ENCODE measurements at regions not wholly inside any gene's neighbourhood (a gene's known extent, or its start where the extent isn't known, plus 50 kb on each side); places are given as distances from the start of the nearest gene placed in this dataset.

DNA sequence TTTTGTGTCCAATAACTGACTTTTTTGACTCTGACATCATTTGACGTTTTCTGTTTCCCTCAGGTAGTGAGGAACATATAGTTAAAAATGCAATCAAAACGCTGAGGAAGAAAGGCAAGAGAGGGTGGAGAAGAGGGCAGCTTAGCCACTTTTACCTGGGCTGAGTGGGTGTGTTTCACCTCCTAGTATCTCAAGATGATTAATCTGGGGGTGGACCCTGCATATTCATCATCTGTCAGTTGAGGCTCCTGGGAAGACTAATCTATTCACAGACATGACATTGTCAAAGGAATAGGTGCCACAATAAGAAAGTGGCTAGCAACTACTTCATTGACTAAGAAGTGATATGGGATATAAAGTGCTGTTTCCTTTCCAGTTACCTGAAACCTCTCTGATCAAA is 331.5 kb upstream of the RARB start:
- peaks cover 4% of the 10 kb centered on the region for H3K9me3 Mint-ChIP-seq
- CTCF ChIA-PET = no interaction called here
- H3K36me3 Mint-ChIP-seq (ENCODE audit: low read depth) = no peaks in the 10 kb centered on the region
- no peak for ATAC-seq
- intact Hi-C loops (cut with micrococcal nuclease) = no loop called here
- no peaks in the 10 kb centered on the region for H3K27me3 Mint-ChIP-seq
- no peaks in the 10 kb centered on the region for H3K4me1 Mint-ChIP-seq (ENCODE audit: low read depth)
- H3K4me3 Mint-ChIP-seq = no peak overlapping the region
- no peak for TF ChIP-seq CTCF (IDR thresholded peaks at IDR 0.05)
- DNase-seq = no peak
- POLR2A ChIA-PET = no interaction called here
- H3K27ac Mint-ChIP-seq = no peak overlapping the region

GRCh38 chr3:25097023-25097422 is 331.0 kb upstream of the RARB start:
- H3K27me3 Mint-ChIP-seq = no peaks in the 10 kb centered on the region
- H3K4me3 Mint-ChIP-seq = no peak overlapping the region
- no peaks in the 10 kb centered on the region for H3K36me3 Mint-ChIP-seq (ENCODE audit: low read depth)
- ChIA-PET CTCF (no interaction called here), POLR2A (no interaction called here)
- TF ChIP-seq CTCF (IDR thresholded peaks at IDR 0.05) = no peak
- intact Hi-C loops (cut with micrococcal nuclease) = no loop called here
- DNase-seq (no peak), ATAC-seq (no peak)
- peaks cover 3% of the 10 kb centered on the region for H3K9me3 Mint-ChIP-seq
- no peaks in the 10 kb centered on the region for H3K4me1 Mint-ChIP-seq (ENCODE audit: low read depth)
- H3K27ac Mint-ChIP-seq = no peak overlapping the region

DNA sequence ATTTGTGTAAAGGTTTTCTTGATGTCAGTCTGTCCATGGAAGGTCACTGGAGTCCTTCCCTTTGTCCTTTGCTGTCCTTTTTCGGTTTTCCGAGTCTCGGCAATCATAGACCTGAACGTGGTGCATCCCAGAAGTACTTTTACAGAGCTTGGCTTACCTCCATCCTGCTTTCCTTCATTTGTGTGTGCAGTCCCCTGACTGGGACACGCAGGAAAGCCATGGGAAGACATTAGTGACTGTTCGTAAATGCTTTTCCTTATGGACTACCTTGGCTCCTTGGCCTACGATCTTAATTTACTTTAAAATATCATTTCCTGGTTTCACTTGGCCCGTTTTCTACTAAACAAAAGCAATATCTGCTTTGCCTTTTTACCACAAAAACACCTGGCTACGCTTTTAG is 328.4 kb upstream of the RARB start:
- Mint-ChIP-seq H3K27me3 (no peaks in the 10 kb centered on the region), H3K27ac (no peak overlapping the region), H3K4me1 (ENCODE audit: low read depth) (no peaks in the 10 kb centered on the region), H3K36me3 (ENCODE audit: low read depth) (no peaks in the 10 kb centered on the region), H3K4me3 (no peak overlapping the region), H3K9me3 (peaks cover 4% of the 10 kb centered on the region)
- ChIA-PET CTCF (no interaction called here), POLR2A (no interaction called here)
- DNase-seq (no peak), ATAC-seq (no peak)
- intact Hi-C loops (cut with micrococcal nuclease) = no loop called here
- no peak for TF ChIP-seq CTCF (IDR thresholded peaks at IDR 0.05)

- POLR2A ChIA-PET = interaction anchor here (0.6 kb wide), 1 partner anchor 917 kb away, joined by 3 read pairs; no protein-coding TSS in a partner anchor
- ATAC-seq = no peak
- CTCF ChIA-PET = no interaction called here
- no peaks in the 10 kb centered on the region for H3K4me1 Mint-ChIP-seq (ENCODE audit: low read depth)
- no peaks in the 10 kb centered on the region for H3K36me3 Mint-ChIP-seq (ENCODE audit: low read depth)
- H3K27ac Mint-ChIP-seq = no peak overlapping the region
- peaks cover 4% of the 10 kb centered on the region for H3K9me3 Mint-ChIP-seq
- TF ChIP-seq CTCF (IDR thresholded peaks at IDR 0.05) = no peak
- no peak overlapping the region for H3K4me3 Mint-ChIP-seq
- no peak for DNase-seq
- no peaks in the 10 kb centered on the region for H3K27me3 Mint-ChIP-seq
- intact Hi-C loops (cut with micrococcal nuclease) = no loop called here
Measured at GRCh38 chr3:25103391-25103790, 324.7 kb upstream of the RARB start.

- H3K4me1 Mint-ChIP-seq (ENCODE audit: low read depth) = no peaks in the 10 kb centered on the region
- H3K4me3 Mint-ChIP-seq = no peak overlapping the region
- POLR2A ChIA-PET = interaction anchor here (0.7 kb wide), 1 partner anchor 629 kb away, joined by 3 read pairs; no protein-coding TSS in a partner anchor
- H3K27ac Mint-ChIP-seq = no peak overlapping the region
- no peaks in the 10 kb centered on the region for H3K9me3 Mint-ChIP-seq
- H3K36me3 Mint-ChIP-seq (ENCODE audit: low read depth) = no peaks in the 10 kb centered on the region
- H3K27me3 Mint-ChIP-seq = no peaks in the 10 kb centered on the region
- ATAC-seq (no peak), DNase-seq (no peak)
- CTCF ChIA-PET = no interaction called here
- TF ChIP-seq CTCF (IDR thresholded peaks at IDR 0.05) = no peak
- intact Hi-C loops (cut with micrococcal nuclease) = no loop called here
Measured at GRCh38 chr3:25107918-25108617, 320.0 kb upstream of the RARB start.

Data from activated CD8-positive, alpha-beta T cell treated with anti-CD3 and anti-CD28 coated beads for 36 hours (primary cell).